ENCODE measurements at regions not wholly inside any gene's neighbourhood (a gene's known extent, or its start where the extent isn't known, plus 50 kb on each side); places are given as distances from the start of the nearest gene placed in this dataset.
"Not testable (repeated sequence)": the region's sequence is repeated elsewhere in the genome, so short reads cannot be mapped to it uniquely, and the experiment has no call there.

- Histone ChIP-seq H3K27ac (no peak overlapping the region), H3K36me3 (no peaks in the 10 kb centered on the region), H3K4me3 (no peak overlapping the region), H3K9me3 (no peaks in the 10 kb centered on the region), H3K27me3 (replicated peaks; ENCODE audit: insufficient read depth) (no peaks in the 10 kb centered on the region), H3K4me1 (replicated peaks) (no peaks in the 10 kb centered on the region)
- intact Hi-C loops (cut with DNase I): no loop called here
- 46% methylated on average over 1 of the region's 1 CpG for WGBS
- no peak for DNase-seq (ENCODE audit: low spot score)
- TF ChIP-seq, protein P1, sequence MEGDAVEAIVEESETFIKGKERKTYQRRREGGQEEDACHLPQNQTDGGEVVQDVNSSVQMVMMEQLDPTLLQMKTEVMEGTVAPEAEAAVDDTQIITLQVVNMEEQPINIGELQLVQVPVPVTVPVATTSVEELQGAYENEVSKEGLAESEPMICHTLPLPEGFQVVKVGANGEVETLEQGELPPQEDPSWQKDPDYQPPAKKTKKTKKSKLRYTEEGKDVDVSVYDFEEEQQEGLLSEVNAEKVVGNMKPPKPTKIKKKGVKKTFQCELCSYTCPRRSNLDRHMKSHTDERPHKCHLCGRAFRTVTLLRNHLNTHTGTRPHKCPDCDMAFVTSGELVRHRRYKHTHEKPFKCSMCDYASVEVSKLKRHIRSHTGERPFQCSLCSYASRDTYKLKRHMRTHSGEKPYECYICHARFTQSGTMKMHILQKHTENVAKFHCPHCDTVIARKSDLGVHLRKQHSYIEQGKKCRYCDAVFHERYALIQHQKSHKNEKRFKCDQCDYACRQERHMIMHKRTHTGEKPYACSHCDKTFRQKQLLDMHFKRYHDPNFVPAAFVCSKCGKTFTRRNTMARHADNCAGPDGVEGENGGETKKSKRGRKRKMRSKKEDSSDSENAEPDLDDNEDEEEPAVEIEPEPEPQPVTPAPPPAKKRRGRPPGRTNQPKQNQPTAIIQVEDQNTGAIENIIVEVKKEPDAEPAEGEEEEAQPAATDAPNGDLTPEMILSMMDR (IDR thresholded peaks at IDR 0.05): no peak
- TF ChIP-seq POLR2AphosphoS5 (IDR thresholded peaks at IDR 0.05) (no peak), POLR2A (IDR thresholded peaks at IDR 0.05) (no peak)
Measured at GRCh38 chr3:166688665-166689064, 691.4 kb downstream of the ZBBX start.

DNA sequence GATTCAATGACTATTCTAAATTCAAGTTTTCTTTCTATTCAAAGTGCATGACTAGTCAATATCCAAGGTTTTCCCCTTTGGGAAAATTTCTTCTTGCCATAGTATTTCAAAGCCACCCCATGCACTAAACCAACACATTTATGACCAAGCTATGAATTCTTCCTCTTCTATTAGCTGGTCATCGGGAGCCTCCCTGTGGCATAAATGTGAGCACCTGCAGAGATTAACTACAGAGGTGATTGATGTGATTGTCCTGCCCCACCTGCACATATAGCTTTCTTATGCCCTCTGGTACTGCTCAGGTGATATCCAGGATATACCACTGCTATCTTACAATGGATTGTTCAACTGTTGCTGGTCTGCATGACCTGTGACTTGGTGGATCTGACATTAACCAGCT is 694.9 kb downstream of the ZBBX start:
- Histone ChIP-seq H3K27ac (no peak overlapping the region), H3K4me3 (no peak overlapping the region), H3K27me3 (replicated peaks; ENCODE audit: insufficient read depth) (no peaks in the 10 kb centered on the region), H3K36me3 (no peaks in the 10 kb centered on the region), H3K9me3 (no peaks in the 10 kb centered on the region), H3K4me1 (replicated peaks) (no peaks in the 10 kb centered on the region)
- DNase-seq (ENCODE audit: low spot score): no peak
- intact Hi-C loops (cut with DNase I): no loop called here
- TF ChIP-seq POLR2A (IDR thresholded peaks at IDR 0.05) (no peak), POLR2AphosphoS5 (IDR thresholded peaks at IDR 0.05) (no peak)
- TF ChIP-seq, protein P1 (IDR thresholded peaks at IDR 0.05): no peak
- 100% methylated on average over 1 of the region's 1 CpG for WGBS

DNA sequence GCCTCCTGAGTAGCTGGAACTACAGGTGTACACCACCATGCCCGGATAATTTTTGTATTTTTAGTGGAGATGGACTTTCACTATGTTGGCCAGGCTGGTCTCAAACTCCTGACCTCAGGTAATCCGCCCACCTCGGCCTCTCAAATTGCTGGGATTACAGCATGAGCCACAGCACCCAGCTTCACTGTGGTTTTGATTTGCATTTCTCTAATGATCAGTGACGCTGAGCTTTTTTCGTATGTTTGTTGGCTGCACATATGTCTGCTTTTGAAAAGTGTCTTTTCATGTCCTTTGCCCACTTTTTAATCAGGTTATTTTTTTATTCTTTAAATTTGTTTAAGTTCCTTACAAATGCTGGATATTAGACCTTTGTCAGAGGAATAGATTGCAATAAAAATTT is 696.0 kb downstream of the ZBBX start:
- intact Hi-C loops (cut with DNase I); H3K27ac ChIP-seq: not testable (repeated sequence)
- WGBS: 86% methylated on average over 5 of the region's 5 CpGs

DNA sequence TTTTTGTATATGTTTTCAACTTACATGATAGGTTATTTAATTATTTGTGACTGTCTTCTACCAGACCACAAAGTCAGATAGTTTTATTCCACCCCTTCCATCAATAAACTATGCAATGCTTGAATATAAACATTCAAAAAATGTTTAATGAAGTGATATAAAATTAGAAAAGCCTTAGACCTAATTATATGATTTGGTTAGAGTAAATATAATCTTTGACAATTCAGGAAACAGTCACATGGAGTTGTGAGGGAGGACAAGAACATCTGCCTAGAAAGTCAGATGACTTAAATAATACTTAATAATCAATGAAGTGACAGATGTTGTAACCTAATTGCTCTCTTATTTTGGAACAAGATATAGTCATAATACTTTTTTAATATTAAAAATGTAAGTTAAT is 710.3 kb downstream of the ZBBX start:
- TF ChIP-seq POLR2A (IDR thresholded peaks at IDR 0.05) (no peak), POLR2AphosphoS5 (IDR thresholded peaks at IDR 0.05) (no peak)
- TF ChIP-seq, protein P1 (IDR thresholded peaks at IDR 0.05): no peak
- Histone ChIP-seq H3K36me3 (no peaks in the 10 kb centered on the region), H3K4me1 (replicated peaks) (no peaks in the 10 kb centered on the region), H3K4me3 (no peak overlapping the region), H3K27ac (no peak overlapping the region), H3K9me3 (no peaks in the 10 kb centered on the region), H3K27me3 (replicated peaks; ENCODE audit: insufficient read depth) (no peaks in the 10 kb centered on the region)
- DNase-seq (ENCODE audit: low spot score): no peak
- intact Hi-C loops (cut with DNase I): no loop called here

More for the DNA sequence above, 696.0 kb downstream of the ZBBX start:
- H3K9me3 ChIP-seq; H3K4me1 ChIP-seq (replicated peaks); DNase-seq (ENCODE audit: low spot score); H3K36me3 ChIP-seq; H3K27me3 ChIP-seq (replicated peaks; ENCODE audit: insufficient read depth); H3K4me3 ChIP-seq: not testable (repeated sequence)

GRCh38 chr3:166663194-166663593 is 716.9 kb downstream of the ZBBX start:
- Histone ChIP-seq H3K4me1 (replicated peaks) (no peaks in the 10 kb centered on the region), H3K4me3 (no peak overlapping the region), H3K27me3 (replicated peaks; ENCODE audit: insufficient read depth) (no peaks in the 10 kb centered on the region), H3K36me3 (no peaks in the 10 kb centered on the region), H3K9me3 (no peaks in the 10 kb centered on the region), H3K27ac (no peak overlapping the region)
- intact Hi-C loops (cut with DNase I): no loop called here
- no peak for DNase-seq (ENCODE audit: low spot score)
- WGBS: 42% methylated on average over 1 of the region's 1 CpG
- no peak for TF ChIP-seq POLR2A (IDR thresholded peaks at IDR 0.05)
- TF ChIP-seq, protein P1 (IDR thresholded peaks at IDR 0.05): no peak
- TF ChIP-seq POLR2AphosphoS5 (IDR thresholded peaks at IDR 0.05): no peak

Measured in prostate gland (tissue), 2 donors.